Hematopoietic multipotent progenitor cell treated with erythropoietin and hydrocortisone succinate and interleukin-3 and kit ligand, for 15 days (in vitro differentiated cells): ENCODE measurements at regions not wholly inside any gene's neighbourhood (a gene's known extent, or its start where the extent isn't known, plus 50 kb on each side); places are given as distances from the start of the nearest gene placed in this dataset.

ENCODE experiments used
- DNase-seq: peaks from one replicate; pipeline ENCODE4 v3.0.0-alpha.2; 2015; ENCODE audit warnings: low spot score

DNA sequence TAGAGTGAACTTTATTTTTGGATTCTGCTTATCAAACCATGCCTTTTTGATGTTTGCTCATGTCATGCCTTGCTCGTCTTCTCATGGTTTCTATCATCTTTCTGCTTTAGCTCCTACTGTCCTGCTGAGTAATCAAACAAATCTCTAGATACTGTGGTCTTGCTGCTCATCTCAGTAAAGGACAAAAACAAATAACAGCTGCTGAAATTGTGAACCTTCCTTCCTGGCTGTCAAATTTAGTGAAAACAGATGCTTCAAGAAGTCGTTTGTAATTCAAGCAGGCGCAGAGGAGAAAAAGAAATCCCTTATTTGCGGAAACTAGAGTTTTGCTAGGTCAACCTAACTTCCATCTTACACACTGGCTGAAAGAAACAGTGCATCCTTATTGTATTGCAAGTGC, 616.1 kb upstream of the ALCAM start:
- no peak for DNase-seq

DNA sequence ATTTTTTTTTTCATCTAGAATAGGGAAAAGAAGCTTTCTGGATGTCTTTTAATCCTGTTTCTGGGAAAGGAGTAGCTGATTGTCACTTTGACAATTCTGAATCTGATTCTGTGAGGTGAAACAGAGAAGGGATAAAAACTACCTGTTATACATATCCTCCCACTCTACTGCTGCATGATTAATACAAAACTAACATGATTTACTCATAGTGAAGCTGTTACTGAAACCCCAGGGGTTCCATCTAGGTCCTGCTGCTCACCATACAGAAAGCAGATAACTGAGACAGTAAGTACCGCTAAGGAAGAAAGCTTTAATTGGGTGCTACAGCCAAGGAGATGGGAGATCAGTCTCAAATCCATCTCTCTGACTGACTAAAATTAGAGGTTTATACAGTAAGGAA, 610.9 kb upstream of the ALCAM start:
- DNase-seq = no peak

DNA sequence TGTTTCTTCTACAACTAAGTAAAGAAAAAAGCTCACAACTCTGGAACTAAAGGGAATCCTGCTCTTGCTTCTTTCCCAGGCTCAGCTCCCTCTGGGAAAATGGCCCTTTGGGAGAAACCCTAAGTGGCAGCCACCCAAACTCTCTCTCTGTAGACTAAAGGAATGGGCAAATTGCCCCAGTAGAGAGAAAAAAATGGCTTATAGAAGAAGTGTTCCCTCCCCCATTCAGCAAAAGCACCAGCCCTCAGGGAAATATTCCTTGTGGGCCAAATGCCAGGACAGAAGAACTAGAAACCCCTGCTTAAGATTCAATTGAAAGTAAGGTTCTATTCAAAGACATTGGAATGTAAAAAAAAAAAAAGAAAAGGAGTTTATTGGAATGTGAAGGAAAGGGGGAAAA, 603.7 kb upstream of the ALCAM start:
- DNase-seq = no peak

DNA sequence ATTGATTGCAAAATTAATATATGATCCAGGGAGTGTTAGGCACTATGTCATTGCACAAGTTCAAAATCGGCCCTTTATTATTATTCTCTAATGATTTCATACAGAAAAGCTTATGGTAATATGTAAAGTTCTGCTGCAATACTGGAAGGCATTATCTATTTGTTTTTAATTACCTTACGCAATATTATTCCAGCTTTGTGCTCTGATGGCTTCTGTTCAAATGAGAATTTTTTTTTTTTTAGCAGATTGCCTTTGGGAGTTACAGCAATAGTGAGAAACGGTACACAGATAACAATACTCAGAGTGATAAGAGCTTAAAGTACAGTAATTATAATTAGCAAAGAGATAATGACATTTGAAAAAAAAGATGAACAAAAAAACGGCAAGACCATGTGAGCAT, 602.2 kb upstream of the ALCAM start:
- no peak for DNase-seq

DNA sequence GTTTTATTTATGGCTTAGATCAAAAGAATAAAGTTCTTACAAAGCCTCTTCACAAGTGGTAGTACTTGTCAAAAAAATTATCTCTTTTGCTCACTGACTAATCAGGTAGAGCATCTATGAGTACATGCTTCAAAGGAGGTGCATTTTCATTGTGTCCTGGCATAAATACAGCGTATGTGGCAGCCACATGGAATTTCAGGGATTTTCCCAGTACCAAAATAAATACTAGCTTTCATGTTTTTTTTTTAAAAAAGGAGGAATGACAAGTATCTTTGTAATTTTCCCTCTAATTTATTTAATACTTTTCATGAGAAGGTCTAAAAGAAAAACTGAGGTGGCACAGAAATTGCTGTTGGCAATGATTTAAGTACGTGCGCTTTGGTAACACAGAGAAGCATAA, 597.8 kb upstream of the ALCAM start:
- no peak for DNase-seq

DNA sequence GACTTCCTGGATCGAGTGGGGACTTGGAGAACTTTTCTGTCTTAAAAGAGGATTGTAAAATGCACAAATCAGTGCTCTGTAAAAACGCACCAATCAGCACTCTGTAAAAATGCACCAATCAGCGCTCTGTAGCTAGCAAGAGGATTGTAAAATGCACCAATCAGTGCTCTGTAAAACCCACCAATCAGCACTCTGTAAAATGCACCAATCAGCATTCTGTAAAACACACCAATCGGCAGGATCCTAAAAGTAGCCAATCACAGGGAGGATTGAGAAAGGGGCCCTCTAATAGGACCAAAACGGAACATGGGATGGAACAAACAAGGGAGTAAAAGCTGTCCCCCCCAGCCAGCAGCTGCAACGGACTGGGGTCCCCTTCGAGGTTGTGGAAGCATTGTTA, 587.4 kb upstream of the ALCAM start:
- DNase-seq = no peak

DNA sequence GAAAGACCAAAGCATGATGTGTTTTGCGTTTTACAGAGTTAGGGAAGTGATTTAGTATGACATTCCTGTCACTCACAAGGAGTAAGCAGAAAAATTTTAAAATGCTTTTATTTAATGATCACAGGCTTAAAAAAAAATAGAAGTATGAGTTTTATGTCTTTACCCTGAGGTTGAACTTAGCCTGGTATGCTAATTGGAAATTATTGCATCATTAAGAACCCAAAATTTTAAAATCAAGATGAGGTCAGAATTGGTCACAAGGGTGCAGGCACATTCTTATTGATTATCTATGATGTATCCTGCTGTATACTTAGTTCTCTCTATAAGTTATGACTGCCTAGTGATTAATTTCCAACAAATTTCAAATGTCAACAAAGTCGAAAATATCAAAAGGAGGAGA, 585.6 kb upstream of the ALCAM start:
- no peak for DNase-seq

DNA sequence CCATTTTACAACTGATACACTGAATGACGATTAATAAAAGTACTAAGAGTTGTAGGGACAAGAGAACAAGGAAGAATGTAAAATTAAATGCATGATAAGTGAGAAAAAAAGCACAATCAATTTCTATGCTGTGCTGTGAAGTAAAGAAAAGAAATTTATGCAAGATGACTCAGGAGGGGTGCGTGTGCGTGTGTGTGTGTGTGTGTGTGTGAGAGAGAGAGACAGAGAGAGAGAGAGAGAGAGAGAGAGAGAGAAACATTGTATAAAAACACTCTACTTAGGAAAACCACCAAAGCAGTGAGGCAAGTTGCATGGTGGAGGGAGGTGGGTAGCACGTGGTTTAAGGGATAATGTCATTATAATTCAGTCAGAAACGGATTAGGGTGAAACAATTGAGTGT, 580.8 kb upstream of the ALCAM start:
- DNase-seq = no peak

DNA sequence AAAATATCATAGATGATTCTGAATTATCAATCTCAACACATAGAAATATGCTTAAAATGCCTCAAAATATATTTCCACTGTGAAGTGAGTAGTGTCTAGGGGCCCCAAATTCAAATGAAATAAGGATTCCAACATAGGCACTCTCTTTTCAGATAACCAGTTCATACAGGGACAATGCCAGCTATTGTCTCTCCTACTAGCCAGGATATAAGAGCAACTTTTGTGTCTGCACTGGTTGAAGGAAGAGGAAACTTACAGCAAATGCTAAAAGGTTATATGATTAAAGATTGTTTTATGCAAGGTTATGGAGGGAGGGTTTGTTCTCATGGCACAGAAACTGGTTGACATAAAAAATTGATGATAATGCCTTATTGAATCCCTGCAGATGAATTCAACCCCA, 579.4 kb upstream of the ALCAM start:
- DNase-seq = no peak

DNA sequence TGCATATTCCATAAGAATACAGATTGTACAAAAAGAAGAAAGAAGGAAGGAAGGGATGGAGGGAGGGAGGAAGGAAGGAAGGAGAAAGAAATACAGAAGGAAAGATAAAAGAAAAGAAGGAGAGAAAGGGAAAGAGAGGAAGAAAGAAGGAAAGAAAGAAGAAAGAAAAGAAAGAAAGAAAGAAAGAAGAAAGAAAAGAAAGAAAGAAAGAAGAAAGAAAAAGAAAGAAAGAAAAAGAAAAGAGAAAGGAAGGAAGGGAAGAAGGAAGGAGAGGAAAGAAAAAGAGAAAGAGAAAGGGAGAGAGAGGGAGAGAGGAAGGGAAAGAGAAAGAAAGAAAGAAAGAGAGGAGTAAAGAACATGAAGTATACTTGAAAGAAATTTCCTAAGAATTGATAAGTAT, 577.9 kb upstream of the ALCAM start:
- DNase-seq = no peak

DNA sequence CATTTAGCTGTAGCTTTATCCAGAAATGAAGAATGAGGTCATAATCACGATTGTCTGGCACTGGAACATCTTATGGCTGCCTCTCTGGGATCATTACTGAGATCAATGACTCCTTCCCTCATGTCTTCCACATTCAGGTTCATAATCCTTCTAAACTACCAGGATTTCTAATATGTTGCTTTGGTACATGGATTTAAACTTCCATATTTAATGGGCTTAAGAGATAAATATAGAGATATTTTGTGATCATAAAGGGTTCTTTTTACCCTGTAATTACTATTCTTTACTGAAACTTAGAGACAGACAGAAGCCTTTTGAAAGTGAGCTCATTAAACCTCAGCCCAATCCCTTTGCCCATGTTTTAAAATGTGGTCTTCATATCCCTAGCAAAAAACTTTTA, 575.4 kb upstream of the ALCAM start:
- no peak for DNase-seq

DNA sequence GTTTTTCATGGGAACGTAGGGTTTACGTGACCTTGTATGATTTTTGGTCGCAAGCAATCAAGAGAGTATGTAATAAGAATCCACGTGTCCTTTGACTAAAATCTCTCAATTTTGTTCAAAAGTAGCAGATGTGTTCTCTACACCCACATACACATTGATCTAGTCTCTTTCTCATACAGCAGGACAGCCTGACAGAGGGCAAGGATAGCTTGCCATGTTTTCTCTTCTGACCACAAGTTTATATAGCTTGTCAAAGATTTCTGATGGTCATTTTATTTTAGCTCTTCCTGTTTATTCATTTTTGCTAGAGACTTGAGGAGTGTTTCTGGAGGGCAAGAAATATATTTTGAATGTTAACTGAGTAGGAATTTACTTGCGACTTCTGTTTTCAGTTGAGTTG, 570.2 kb upstream of the ALCAM start:
- no peak for DNase-seq

DNA sequence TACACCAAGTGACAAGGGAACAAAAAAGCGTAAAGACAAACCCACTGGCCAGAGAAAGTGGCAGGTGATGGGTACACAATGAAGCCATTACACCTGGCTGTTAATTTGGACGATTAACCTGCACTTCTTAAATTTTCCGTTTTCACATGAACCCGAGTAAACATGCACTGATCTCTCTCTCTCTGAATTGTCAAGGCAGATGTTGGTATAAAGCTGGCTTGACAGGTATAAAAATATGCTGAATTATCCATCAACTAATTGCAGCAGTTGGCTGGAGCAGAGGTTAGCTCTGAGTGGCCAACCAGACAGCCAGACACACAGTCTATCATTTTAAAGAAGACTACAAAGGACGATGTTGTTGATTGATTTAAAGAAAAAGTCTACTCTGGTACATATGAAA, 561.7 kb upstream of the ALCAM start:
- no peak for DNase-seq

DNA sequence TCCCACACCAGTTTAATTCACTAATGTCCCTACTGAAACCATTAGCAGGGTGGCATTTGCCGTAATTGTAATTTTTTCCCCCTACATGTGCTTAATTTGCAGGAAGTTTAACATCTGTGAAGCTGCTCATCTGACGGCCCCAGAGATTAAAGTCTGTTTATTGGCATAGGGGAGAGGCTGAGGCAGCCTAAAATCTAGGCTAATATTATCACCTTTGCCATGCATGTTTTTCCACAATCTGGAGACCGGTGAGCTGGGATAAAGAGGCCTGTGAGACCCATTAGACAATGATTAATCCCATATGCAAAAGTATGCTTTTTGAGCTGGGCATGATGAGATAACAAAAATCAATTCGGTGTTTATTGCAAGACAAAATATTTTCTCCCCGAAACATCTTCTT, 561.2 kb upstream of the ALCAM start:
- DNase-seq = no peak

DNA sequence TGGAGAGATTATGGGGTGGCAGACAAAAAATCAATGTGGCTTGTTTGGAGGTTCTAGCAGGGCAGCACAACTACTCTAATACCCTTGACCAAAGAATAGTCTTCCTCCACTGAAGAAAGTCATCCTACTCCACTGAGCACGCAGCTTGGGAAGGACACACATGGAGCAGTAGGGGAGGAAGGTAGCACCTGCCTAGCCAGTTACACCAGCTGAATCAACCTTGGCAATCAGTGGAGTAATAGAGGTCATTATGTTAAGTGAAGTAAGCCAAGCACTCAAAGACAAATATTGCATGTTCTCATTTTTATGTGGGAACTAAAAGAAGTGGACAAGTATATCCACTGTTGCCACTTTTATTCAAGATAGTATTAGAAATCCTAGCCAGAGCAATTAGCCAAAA, 555.8 kb upstream of the ALCAM start:
- DNase-seq = no peak

DNA sequence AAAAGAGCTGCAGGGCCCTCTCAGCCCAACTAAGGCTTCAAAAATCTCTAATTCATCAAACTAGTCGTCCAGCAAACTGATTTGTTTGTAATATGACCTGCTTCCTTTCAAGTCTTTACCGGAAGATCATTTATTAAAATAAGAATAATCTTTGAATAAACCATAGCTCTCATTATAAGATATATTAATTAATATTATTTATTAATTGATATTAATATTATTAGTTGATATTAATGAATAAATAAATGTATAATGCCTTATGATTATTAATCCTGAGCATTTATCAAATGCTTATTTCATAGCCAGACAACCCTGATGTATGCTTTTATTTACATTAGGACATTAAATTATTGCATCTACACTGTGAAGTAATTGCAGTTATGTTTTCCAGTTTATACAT, 550.7 kb upstream of the ALCAM start:
- no peak for DNase-seq

DNA sequence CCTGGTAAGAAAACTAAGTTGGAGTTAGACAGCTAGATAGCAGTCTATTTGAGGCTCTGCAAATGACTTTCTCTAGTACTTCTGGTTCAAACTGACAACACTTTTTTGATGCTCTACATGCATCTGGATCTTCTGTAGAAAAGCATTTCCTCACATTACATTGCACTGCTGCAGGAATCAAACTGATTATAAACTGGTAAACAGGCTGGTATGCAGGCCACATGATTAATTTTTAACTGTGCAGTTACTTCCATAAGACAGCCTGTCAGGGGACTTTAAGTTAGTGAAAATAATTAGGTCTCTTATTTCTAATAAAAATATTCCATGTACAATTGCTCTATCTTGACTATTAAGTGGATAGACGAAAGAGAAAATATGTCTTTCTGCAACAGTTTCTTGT, 550.0 kb upstream of the ALCAM start:
- no peak for DNase-seq

DNA sequence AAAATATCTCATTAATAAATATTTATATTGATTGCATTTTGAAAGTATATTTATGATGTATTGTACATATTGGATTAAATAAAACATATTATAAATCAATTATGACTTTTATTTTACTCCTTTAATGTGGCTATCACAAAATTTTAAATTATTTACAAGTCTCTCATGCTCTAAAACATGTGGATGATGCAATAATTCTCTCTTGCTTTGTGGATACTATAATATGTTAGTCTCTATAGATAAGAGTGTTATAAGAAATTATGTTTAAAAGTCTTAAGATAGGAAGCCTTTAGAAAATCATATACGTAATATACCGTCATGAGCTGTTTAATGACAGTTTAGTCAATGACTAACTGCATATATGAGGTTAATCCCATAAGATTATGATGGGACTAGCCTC, 547.4 kb upstream of the ALCAM start:
- no peak for DNase-seq

DNA sequence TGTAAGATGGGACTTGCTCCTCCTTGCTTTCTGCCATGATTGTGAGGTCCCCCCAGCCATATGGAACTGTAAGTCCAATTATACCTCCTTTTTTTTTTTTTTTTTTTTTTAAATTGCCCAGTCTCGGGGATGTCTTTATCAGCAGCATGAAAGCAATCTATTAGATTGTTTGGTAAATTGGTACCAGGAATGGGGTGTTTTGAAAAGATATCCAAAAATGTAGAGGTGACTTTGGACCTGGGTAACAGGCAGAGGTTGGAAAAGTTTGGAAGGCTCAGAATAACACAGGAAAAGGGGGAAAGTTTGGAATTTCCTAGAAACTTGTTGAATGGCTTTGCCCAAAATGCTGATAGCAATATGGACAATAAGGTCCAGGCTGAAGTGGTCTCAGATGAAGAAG, 545.8 kb upstream of the ALCAM start:
- no peak for DNase-seq

DNA sequence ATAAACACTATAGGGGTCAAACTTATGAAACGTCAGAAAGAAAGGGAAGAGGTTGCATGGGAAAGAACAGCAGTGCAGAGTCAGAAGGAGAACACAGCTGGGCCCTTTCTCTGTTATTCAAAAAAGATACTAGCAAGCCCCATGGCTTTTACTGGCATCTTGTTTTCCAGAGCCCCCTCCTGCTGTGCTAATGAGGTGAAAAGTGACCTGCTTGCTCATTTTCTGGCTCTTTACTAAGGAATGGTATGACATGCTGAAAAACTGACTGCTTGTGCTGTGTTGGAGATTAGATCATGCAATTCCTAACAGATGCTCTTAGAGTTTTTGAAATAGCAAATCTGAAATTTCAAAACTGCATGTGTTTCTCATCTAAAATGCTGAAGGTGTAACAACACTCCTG, 541.6 kb upstream of the ALCAM start:
- no peak for DNase-seq

DNA sequence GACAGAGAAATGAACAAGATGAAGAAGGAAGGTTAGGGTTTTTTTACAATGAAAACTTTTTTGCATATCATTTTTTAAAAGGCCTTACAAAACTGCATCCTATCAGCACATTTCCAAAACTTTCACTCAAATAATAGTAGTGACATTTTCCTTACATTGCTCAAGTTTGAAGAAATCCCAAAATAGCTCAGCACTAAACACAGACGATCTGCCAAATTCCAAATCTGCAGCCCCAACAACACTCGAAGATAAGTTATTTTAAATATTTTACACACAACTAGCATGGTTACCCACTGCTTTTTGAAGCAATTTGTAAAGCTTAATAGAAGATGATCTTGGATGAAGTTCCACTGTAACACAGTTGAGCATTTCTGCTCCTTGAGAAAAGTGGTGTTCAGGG, 535.6 kb upstream of the ALCAM start:
- DNase-seq = no peak

DNA sequence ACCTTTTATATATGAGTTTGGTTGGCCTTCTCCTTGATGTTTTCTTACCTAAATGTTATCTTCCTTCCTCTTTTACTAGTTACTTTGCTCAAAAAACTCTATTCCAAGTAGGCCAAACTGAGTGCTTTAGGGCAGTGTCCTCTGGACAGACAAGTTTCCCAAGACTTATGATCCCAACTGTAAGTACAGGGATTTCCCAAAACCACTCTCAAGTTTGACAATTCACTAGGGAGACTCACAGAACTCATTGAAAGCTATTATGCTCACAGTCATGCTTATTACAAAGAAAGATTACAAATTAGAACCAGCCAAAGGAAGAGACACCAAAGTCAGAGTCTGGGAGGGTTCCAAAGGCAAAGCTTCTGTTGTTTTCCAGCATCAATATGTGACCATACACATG, 534.2 kb upstream of the ALCAM start:
- DNase-seq = no peak

DNA sequence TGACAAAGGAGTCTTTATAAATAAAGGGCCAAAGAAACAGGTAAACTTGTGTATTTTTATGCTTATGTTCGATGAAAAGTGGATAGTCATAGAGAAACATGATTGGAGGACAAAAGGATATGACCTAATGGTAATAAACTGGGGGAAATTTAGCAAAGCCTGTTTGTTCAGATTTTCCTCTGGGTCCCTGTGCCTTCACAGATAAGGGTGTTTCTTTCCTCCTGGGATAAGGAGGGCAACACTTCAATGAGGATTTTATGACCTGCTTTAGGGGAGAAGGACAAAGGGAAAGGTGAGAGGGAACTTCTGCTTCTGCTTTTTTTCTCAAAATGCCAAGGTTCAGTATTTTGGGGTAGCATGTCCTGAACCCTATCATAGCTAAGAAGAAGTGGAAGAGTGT, 531.3 kb upstream of the ALCAM start:
- no peak for DNase-seq

DNA sequence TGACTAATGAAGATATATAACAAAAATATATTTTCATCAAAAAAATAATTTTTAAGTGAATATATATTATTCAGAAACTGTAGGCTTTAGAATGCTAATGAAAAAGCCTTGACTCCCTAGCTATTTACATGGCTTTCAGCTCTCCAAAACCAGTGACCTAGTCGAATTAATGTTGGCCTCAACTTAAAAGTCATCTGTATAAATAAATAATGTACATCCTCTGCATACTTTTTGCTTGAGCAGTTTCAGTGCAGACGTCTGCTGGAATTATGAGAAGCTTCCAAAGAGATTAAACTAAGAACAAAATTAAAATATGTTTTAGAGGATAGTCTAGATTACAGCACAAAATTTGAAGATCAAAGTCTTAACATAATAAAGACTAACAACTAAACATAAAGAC, 520.4 kb upstream of the ALCAM start:
- no peak for DNase-seq

DNA sequence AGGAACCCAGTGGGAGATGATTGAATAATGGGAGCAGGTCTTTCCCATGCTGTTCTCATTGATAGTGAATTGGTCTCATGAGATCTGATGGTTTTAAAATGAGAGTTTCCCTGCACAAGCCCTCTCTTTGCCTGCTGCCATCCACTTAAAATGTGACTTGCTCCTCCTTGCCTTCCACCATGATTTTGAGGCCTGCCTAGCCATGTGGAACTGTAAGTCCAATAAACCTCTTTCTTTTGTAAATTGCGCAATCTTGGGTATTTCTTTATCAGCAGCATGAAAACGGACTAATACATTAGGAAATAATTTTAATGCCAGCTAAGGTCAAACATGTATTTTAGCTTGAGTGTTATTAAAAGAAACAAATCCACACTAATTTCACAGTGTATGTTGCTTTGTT, 517.6 kb upstream of the ALCAM start:
- no peak for DNase-seq

DNA sequence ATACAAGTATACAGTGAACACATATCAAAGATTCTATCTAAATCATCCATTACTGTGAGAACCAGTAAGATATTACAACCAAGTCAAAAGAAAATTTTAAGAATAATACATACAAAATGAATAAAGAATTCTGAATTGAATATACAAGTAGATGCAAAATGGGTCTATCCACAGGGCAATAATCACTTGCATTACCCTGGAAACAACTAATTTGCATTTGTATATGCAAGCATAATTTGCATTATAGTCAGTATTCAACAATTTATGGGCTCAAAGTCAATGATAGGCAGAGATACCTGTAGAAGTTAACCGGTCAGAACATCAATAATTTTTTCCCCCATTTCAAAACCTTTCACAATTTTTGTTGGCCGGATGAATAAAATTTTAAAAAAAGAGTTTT, 512.2 kb upstream of the ALCAM start:
- no peak for DNase-seq
